ENCODE measurements at regions not wholly inside any gene's neighbourhood (a gene's known extent, or its start where the extent isn't known, plus 50 kb on each side); places are given as distances from the start of the nearest gene placed in this dataset.

- no peaks in the 10 kb centered on the region for H3K27me3 ChIP-seq (replicated peaks in 1 of 2; ENCODE audit: control insufficient read depth in 2 of 2, insufficient read depth in 2 of 2, low read length in 1 of 2)
- no peaks in the 10 kb centered on the region for H3K79me2 ChIP-seq (ENCODE audit: control insufficient read depth, insufficient read depth, low read length)
- no peaks in the 10 kb centered on the region for H4K20me1 ChIP-seq (ENCODE audit: control insufficient read depth, insufficient read depth)
- no peak overlapping the region for H3K27ac ChIP-seq (ENCODE audit: control insufficient read depth, insufficient read depth)
- H3K36me3 ChIP-seq (ENCODE audit: control insufficient read depth in 2 of 2, insufficient read depth in 2 of 2, low read length in 1 of 2), result no peaks in the 10 kb centered on the region
- WGBS (ENCODE audit: insufficient coverage, insufficient replicate concordance, low lambda C conversion rate, missing lambda C conversion rate), result 20% methylated on average over 2 of the region's 2 CpGs
- no peak overlapping the region for H3K4me2 ChIP-seq (ENCODE audit: control insufficient read depth, insufficient read depth)
- RAD21 ChIA-PET (ENCODE audit: unreplicated experiment), result no interaction called here
- in situ Hi-C loops (cut with MboI) (no loop called here), intact Hi-C loops (cut with micrococcal nuclease; ENCODE audit: unreplicated experiment) (no loop called here)
- POLR2A ChIA-PET, result no interaction called here
- SMC1A ChIA-PET (ENCODE audit: uncharacterized antibody, unreplicated experiment), result no interaction called here
- no peaks in the 10 kb centered on the region for H3K4me1 ChIP-seq (ENCODE audit: control insufficient read depth, insufficient read depth, low read length)
- ATAC-seq, result no peak
- no peak overlapping the region for H2AFZ ChIP-seq (ENCODE audit: control insufficient read depth, low read depth, low read length)
- no peak overlapping the region for H3K9ac ChIP-seq (ENCODE audit: control insufficient read depth, insufficient read depth, low read length)
- no peak for TF ChIP-seq YBX1 (IDR thresholded peaks at IDR 0.05)
- no peak for TF ChIP-seq RAD51 (IDR thresholded peaks at IDR 0.05)
- no peak for TF ChIP-seq PML (IDR thresholded peaks at IDR 0.05; ENCODE audit: low read length)
- no peak for TF ChIP-seq ETV6 (conservative IDR thresholded peaks at IDR 0.05 in 1 of 2, IDR thresholded peaks at IDR 0.05 in 1 of 2; ENCODE audit: borderline replicate concordance in 1 of 2, low read depth in 1 of 2)
- TF ChIP-seq POLR2A (IDR thresholded peaks at IDR 0.05; ENCODE audit: low read depth, low read length), result no peak
- no peak overlapping the region for H3K4me3 ChIP-seq
- DNase-seq (ENCODE audit: low read depth, low spot score), result no peak
- BruUV-seq (replicated peaks), result no TSS peak
- FAIRE-seq, result no peak
- H3K9me3 ChIP-seq (replicated peaks; ENCODE audit: control insufficient read depth, insufficient read depth, low read length), result no peaks in the 10 kb centered on the region; the same call in 2 of the 3 replicates
- CTCF ChIA-PET, result no interaction called here
These were observed 120.9 kb downstream of the RTP5 start for GRCh38 chr2:241990466-241990865.

- Histone ChIP-seq H3K36me3 (ENCODE audit: control insufficient read depth in 2 of 2, insufficient read depth in 2 of 2, low read length in 1 of 2) (no peaks in the 10 kb centered on the region), H2AFZ (ENCODE audit: control insufficient read depth, low read depth, low read length) (no peak overlapping the region), H3K4me3 (no peak overlapping the region), H3K79me2 (ENCODE audit: control insufficient read depth, insufficient read depth, low read length) (no peaks in the 10 kb centered on the region), H3K27me3 (replicated peaks in 1 of 2; ENCODE audit: control insufficient read depth in 2 of 2, insufficient read depth in 2 of 2, low read length in 1 of 2) (no peaks in the 10 kb centered on the region), H4K20me1 (ENCODE audit: control insufficient read depth, insufficient read depth) (no peaks in the 10 kb centered on the region), H3K9me3 (replicated peaks; ENCODE audit: control insufficient read depth, insufficient read depth, low read length) (no peaks in the 10 kb centered on the region; the same call in 2 of the 3 replicates), H3K4me1 (ENCODE audit: control insufficient read depth, insufficient read depth, low read length) (no peaks in the 10 kb centered on the region), H3K27ac (ENCODE audit: control insufficient read depth, insufficient read depth) (no peak overlapping the region), H3K4me2 (ENCODE audit: control insufficient read depth, insufficient read depth) (no peak overlapping the region), H3K9ac (ENCODE audit: control insufficient read depth, insufficient read depth, low read length) (no peak overlapping the region)
- no peak for FAIRE-seq
- intact Hi-C loops (cut with micrococcal nuclease; ENCODE audit: unreplicated experiment), result no loop called here
- TF ChIP-seq SMAD5 (IDR thresholded peaks at IDR 0.05; ENCODE audit: low read depth) (no peak), STAT3 (IDR thresholded peaks at IDR 0.05; ENCODE audit: low read depth, low read length) (no peak), MEF2B (IDR thresholded peaks at IDR 0.05; ENCODE audit: partially characterized antibody, poor library complexity, severe bottlenecking) (no peak), HDAC6 (IDR thresholded peaks at IDR 0.05; ENCODE audit: unreplicated experiment) (no peak), RFX5 (IDR thresholded peaks at IDR 0.05; ENCODE audit: low read depth, low read length) (no peak), ZSCAN29 (IDR thresholded peaks at IDR 0.05) (no peak), BACH1 (IDR thresholded peaks at IDR 0.05; ENCODE audit: borderline replicate concordance) (no peak), ZNF24 (IDR thresholded peaks at IDR 0.05) (no peak), ZNF592 (IDR thresholded peaks at IDR 0.05) (no peak), PML (IDR thresholded peaks at IDR 0.05; ENCODE audit: low read length) (no peak), IRF4 (IDR thresholded peaks at IDR 0.05; ENCODE audit: low read depth, low read length) (no peak)
- ChIA-PET RAD21 (ENCODE audit: unreplicated experiment) (no interaction called here), POLR2A (interaction anchor here (0.6 kb wide), 1 partner anchor 147 kb away, joined by 3 read pairs; no protein-coding TSS in a partner anchor), CTCF (no interaction called here), SMC1A (ENCODE audit: uncharacterized antibody, unreplicated experiment) (no interaction called here)
- no peak for ATAC-seq
- in situ Hi-C loops (cut with MboI), result no loop called here
- no TSS peak for BruUV-seq (replicated peaks)
- WGBS (ENCODE audit: insufficient coverage, insufficient replicate concordance, low lambda C conversion rate, missing lambda C conversion rate), result 69% methylated on average over 26 of the region's 26 CpGs
- no peak for DNase-seq (ENCODE audit: low read depth, low spot score)
These were observed 121.8 kb downstream of the RTP5 start for GRCh38 chr2:241991299-241991698.
